GM12892 (cell line): ENCODE measurements at regions not wholly inside any gene's neighbourhood (a gene's known extent, or its start where the extent isn't known, plus 50 kb on each side); places are given as distances from the start of the nearest gene placed in this dataset.

Source experiments
- POLR2A ChIP-seq: IDR thresholded peaks from 2 replicates; pipeline ENCODE4 v1.6.1; 2011; ENCODE audit warnings: low read depth, low read length, control low read depth
- POLR2AphosphoS5 ChIP-seq: IDR thresholded peaks from 2 replicates; pipeline ENCODE4 v1.6.1; 2011; ENCODE audit warnings: low read depth, low read length, control low read depth

- no peak for TF ChIP-seq POLR2AphosphoS5
- no peak for TF ChIP-seq POLR2A
Observed at GRCh38 chr12:17971850-17972249, 118.1 kb downstream of the RERGL start.
